ENCODE measurements at regions not wholly inside any gene's neighbourhood (a gene's known extent, or its start where the extent isn't known, plus 50 kb on each side); places are given as distances from the start of the nearest gene placed in this dataset.

- TF ChIP-seq CTCF (IDR thresholded peaks at IDR 0.05; ENCODE audit: low read depth, low read length, missing input control) (no peak), TAF1 (conservative IDR thresholded peaks at IDR 0.05) (no peak), GABPA (IDR thresholded peaks at IDR 0.05 in 1 of 2, conservative IDR thresholded peaks at IDR 0.05 in 1 of 2) (no peak), ATF3 (IDR thresholded peaks at IDR 0.05) (no peak), EGR1 (IDR thresholded peaks at IDR 0.05; ENCODE audit: low read depth in 2 of 2) (no peak), YY1 (IDR thresholded peaks at IDR 0.05) (no peak)
Measured at GRCh38 chr1:201639391-201639790, 100.5 kb downstream of the NAV1 start (continued).

GRCh38 chr1:201639826-201640225, 100.9 kb downstream of the NAV1 start:
- Histone ChIP-seq H3K9me3 (ENCODE audit: control insufficient read depth in 4 of 4, low read length in 3 of 4) (no peaks in the 10 kb centered on the region), H3K36me3 (ENCODE audit: control insufficient read depth in 4 of 4, insufficient read depth in 3 of 4, low read depth in 1 of 4, low read length in 3 of 4) (no peaks in the 10 kb centered on the region), H3K4me1 (ENCODE audit: control insufficient read depth in 4 of 4, insufficient read depth in 4 of 4, low read length in 3 of 4) (no peaks in the 10 kb centered on the region), H3K27ac (ENCODE audit: low read depth in 1 of 2, low read length in 2 of 2) (no peak overlapping the region), H3K4me3 (ENCODE audit: low read depth in 1 of 3, low read length in 3 of 3) (no peak overlapping the region), H3K27me3 (ENCODE audit: control insufficient read depth in 4 of 4, insufficient read depth in 4 of 4, low read length in 3 of 4) (no peaks in the 10 kb centered on the region), H3K9ac (ENCODE audit: low read depth in 1 of 2, low read length in 2 of 2) (no peak overlapping the region)
- 89% methylated on average over 6 of the region's 6 CpGs for WGBS
- DNase-seq (ENCODE audit: low spot score): no peak
- TF ChIP-seq EGR1 (IDR thresholded peaks at IDR 0.05; ENCODE audit: low read depth in 2 of 2) (no peak), RAD21 (IDR thresholded peaks at IDR 0.05) (no peak), ZBTB33 (IDR thresholded peaks at IDR 0.05) (no peak), SP1 (IDR thresholded peaks at IDR 0.05) (no peak), RXRA (IDR thresholded peaks at IDR 0.05) (no peak), NR2F2 (IDR thresholded peaks at IDR 0.05) (no peak), MAX (IDR thresholded peaks at IDR 0.05) (no peak), HNF4G (IDR thresholded peaks at IDR 0.05) (no peak), JUND (IDR thresholded peaks at IDR 0.05) (no peak), GABPA (IDR thresholded peaks at IDR 0.05 in 1 of 2, conservative IDR thresholded peaks at IDR 0.05 in 1 of 2) (no peak), CTCF (IDR thresholded peaks at IDR 0.05; ENCODE audit: low read depth, low read length, missing input control) (no peak), REST (IDR thresholded peaks at IDR 0.05) (no peak), YY1 (IDR thresholded peaks at IDR 0.05) (no peak), ATF3 (IDR thresholded peaks at IDR 0.05) (no peak), TAF1 (conservative IDR thresholded peaks at IDR 0.05) (no peak), FOXA1 (IDR thresholded peaks at IDR 0.05) (no peak), HNF4A (conservative IDR thresholded peaks at IDR 0.05) (no peak)

All from liver (tissue), 8 donors.